ENCODE measurements at regions not wholly inside any gene's neighbourhood (a gene's known extent, or its start where the extent isn't known, plus 50 kb on each side); places are given as distances from the start of the nearest gene placed in this dataset.

DNA sequence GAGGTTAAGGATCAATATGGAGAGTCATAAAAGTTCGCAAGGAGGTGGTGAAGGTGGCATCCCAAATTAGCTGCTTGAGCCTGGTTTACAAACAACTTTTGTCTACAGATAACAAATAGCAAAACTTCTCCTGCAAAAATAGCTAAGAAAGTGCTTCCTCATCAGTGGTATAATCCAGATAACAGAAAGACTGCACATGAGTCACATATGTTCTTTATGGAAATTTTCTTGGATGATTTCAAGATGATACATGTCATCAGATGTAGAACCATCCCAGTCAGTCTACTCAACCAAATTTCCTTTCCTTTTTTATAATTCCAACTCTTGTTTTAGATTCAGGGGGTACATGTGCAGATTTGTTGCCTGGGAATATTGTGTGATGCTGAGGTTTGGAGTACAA is 133.0 kb downstream of the BTG1 start:
- TF ChIP-seq, protein P1, sequence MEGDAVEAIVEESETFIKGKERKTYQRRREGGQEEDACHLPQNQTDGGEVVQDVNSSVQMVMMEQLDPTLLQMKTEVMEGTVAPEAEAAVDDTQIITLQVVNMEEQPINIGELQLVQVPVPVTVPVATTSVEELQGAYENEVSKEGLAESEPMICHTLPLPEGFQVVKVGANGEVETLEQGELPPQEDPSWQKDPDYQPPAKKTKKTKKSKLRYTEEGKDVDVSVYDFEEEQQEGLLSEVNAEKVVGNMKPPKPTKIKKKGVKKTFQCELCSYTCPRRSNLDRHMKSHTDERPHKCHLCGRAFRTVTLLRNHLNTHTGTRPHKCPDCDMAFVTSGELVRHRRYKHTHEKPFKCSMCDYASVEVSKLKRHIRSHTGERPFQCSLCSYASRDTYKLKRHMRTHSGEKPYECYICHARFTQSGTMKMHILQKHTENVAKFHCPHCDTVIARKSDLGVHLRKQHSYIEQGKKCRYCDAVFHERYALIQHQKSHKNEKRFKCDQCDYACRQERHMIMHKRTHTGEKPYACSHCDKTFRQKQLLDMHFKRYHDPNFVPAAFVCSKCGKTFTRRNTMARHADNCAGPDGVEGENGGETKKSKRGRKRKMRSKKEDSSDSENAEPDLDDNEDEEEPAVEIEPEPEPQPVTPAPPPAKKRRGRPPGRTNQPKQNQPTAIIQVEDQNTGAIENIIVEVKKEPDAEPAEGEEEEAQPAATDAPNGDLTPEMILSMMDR (conservative IDR thresholded peaks at IDR 0.05; ENCODE audit: low read depth, low read length): no peak
- TF ChIP-seq EZH2phosphoT487 (IDR thresholded peaks at IDR 0.05; ENCODE audit: borderline replicate concordance, low read length): no peak
- TF ChIP-seq EZH2 (IDR thresholded peaks at IDR 0.05; ENCODE audit: low read length, unreplicated experiment): no peak
- no peaks in the 10 kb centered on the region for H3K79me2 ChIP-seq (ENCODE audit: low read length)
- no peak overlapping the region for H3K9ac ChIP-seq (ENCODE audit: low read length)
- H3K4me1 ChIP-seq (ENCODE audit: insufficient read depth, low read length): no peaks in the 10 kb centered on the region
- no peak overlapping the region for H3K4me2 ChIP-seq (ENCODE audit: low read length)
- no peaks in the 10 kb centered on the region for H3K9me2 ChIP-seq (replicated peaks; ENCODE audit: low read length)
- CTCF ChIA-PET: no interaction called here
- no peak overlapping the region for H2AFZ ChIP-seq (ENCODE audit: low read length)
- no peak overlapping the region for H3K27ac ChIP-seq (ENCODE audit: low read length)
- no peak for ATAC-seq
- no peak overlapping the region for H3K4me3 ChIP-seq (ENCODE audit: low read length)
- H3K9me3 ChIP-seq (ENCODE audit: low read length): no peaks in the 10 kb centered on the region
- DNase-seq: no peak
- no peaks in the 10 kb centered on the region for H3F3A ChIP-seq (ENCODE audit: low read length, unreplicated experiment)
- BruUV-seq (replicated peaks): no TSS peak
- intact Hi-C loops (cut with micrococcal nuclease): no loop called here
- POLR2A ChIA-PET (ENCODE audit: unreplicated experiment): no interaction called here
- H3K27me3 ChIP-seq (ENCODE audit: low read length): no peaks in the 10 kb centered on the region
- H3K36me3 ChIP-seq (ENCODE audit: low read depth, low read length): no peaks in the 10 kb centered on the region
- H4K20me1 ChIP-seq (ENCODE audit: low read length): no peaks in the 10 kb centered on the region

DNA sequence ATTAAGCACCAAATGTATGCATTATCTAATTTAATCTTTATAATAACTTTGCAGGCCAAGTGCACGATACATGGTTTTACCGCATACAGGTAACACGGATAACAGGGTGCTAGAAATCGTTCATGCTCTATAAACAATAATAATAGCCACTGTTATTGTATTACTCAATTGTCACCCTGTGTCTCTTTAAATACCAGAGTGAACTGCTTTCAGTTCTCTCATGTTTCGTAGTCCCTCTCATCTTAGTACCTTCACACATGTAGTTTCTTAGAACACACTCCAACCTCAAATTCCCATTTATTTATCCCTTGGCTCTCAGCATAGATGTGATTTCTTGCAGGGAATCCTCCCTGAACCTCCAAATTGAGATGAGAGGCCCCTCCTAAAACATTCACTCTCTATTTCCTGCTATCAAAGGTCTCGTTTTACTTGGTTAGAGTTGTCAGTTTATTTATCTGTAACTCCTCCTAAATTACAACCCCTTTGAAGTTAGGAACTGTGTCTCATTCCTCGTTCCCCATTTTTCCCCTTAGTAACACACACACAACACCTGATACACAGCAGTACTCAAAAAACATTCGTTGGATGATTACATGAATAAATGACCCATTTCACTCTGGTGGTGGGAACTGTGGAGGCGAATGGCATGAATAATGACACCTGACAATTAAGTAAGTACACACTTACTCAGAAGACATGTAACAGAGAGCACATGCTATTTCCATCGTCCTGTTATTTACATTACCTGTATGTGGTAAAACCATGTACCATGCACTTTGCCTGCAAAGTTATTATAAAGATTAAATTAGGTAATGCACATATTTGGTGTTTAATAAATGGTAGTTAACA is 134.6 kb downstream of the BTG1 start:
- H3K36me3 ChIP-seq (ENCODE audit: low read depth, low read length): no peaks in the 10 kb centered on the region
- no peak overlapping the region for H3K27ac ChIP-seq (ENCODE audit: low read length)
- H3K9me3 ChIP-seq (ENCODE audit: low read length): no peaks in the 10 kb centered on the region
- no peaks in the 10 kb centered on the region for H4K20me1 ChIP-seq (ENCODE audit: low read length)
- ATAC-seq: no peak
- H2AFZ ChIP-seq (ENCODE audit: low read length): no peak overlapping the region
- DNase-seq: no peak
- no TSS peak for BruUV-seq (replicated peaks)
- TF ChIP-seq EZH2phosphoT487 (IDR thresholded peaks at IDR 0.05; ENCODE audit: borderline replicate concordance, low read length): no peak
- TF ChIP-seq, protein P1 (conservative IDR thresholded peaks at IDR 0.05; ENCODE audit: low read depth, low read length): no peak
- TF ChIP-seq EZH2 (IDR thresholded peaks at IDR 0.05; ENCODE audit: low read length, unreplicated experiment): no peak
- CTCF ChIA-PET: interaction anchor here (0.7 kb wide), 1 partner anchor 449 kb away, joined by 3 read pairs; no protein-coding TSS in a partner anchor
- H3K79me2 ChIP-seq (ENCODE audit: low read length): no peaks in the 10 kb centered on the region
- H3F3A ChIP-seq (ENCODE audit: low read length, unreplicated experiment): no peaks in the 10 kb centered on the region
- no peak overlapping the region for H3K4me2 ChIP-seq (ENCODE audit: low read length)
- H3K4me1 ChIP-seq (ENCODE audit: insufficient read depth, low read length): no peaks in the 10 kb centered on the region
- intact Hi-C loops (cut with micrococcal nuclease): no loop called here
- POLR2A ChIA-PET (ENCODE audit: unreplicated experiment): no interaction called here
- no peak overlapping the region for H3K9ac ChIP-seq (ENCODE audit: low read length)
- no peak overlapping the region for H3K4me3 ChIP-seq (ENCODE audit: low read length)
- H3K9me2 ChIP-seq (replicated peaks; ENCODE audit: low read length): no peaks in the 10 kb centered on the region
- H3K27me3 ChIP-seq (ENCODE audit: low read length): no peaks in the 10 kb centered on the region

DNA sequence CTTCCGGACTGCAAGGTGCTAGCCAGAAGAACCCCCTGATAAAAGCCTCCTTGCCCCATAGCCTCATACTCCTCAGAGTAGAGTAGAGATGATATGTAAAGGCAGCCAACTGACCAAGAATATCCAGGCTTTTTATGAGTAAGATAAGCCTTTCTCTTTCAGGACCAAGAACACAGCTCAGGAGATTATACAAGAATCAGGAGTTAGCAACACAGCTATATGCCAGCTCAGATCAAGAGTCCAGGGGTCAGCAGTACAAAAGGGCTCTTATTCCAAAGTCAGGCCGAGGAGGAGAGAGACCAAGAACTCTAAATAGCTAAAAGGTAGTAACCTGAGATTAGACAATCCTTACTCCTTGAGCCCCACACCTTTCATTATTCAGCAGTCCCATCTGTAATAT is 135.3 kb downstream of the BTG1 start:
- intact Hi-C loops (cut with micrococcal nuclease): no loop called here
- Histone ChIP-seq H4K20me1 (ENCODE audit: low read length) (no peaks in the 10 kb centered on the region), H3K4me3 (ENCODE audit: low read length) (no peak overlapping the region), H3K9me2 (replicated peaks; ENCODE audit: low read length) (no peaks in the 10 kb centered on the region), H3K4me1 (ENCODE audit: insufficient read depth, low read length) (no peaks in the 10 kb centered on the region), H3K27me3 (ENCODE audit: low read length) (no peaks in the 10 kb centered on the region), H3K27ac (ENCODE audit: low read length) (no peak overlapping the region), H2AFZ (ENCODE audit: low read length) (no peak overlapping the region), H3K9ac (ENCODE audit: low read length) (no peak overlapping the region), H3K4me2 (ENCODE audit: low read length) (no peak overlapping the region), H3F3A (ENCODE audit: low read length, unreplicated experiment) (no peaks in the 10 kb centered on the region), H3K79me2 (ENCODE audit: low read length) (no peaks in the 10 kb centered on the region), H3K9me3 (ENCODE audit: low read length) (no peaks in the 10 kb centered on the region), H3K36me3 (ENCODE audit: low read depth, low read length) (no peaks in the 10 kb centered on the region)
- no TSS peak for BruUV-seq (replicated peaks)
- ChIA-PET CTCF (interaction anchor here (0.7 kb wide), 1 partner anchor 449 kb away, joined by 3 read pairs; no protein-coding TSS in a partner anchor), POLR2A (ENCODE audit: unreplicated experiment) (no interaction called here)
- ATAC-seq (no peak), DNase-seq (no peak)
- TF ChIP-seq EZH2phosphoT487 (IDR thresholded peaks at IDR 0.05; ENCODE audit: borderline replicate concordance, low read length) (no peak), EZH2 (IDR thresholded peaks at IDR 0.05; ENCODE audit: low read length, unreplicated experiment) (no peak)
- TF ChIP-seq, protein P1 (conservative IDR thresholded peaks at IDR 0.05; ENCODE audit: low read depth, low read length): no peak

Measured in PC-3 (cell line).